ENCODE measurements at regions not wholly inside any gene's neighbourhood (a gene's known extent, or its start where the extent isn't known, plus 50 kb on each side); places are given as distances from the start of the nearest gene placed in this dataset.

GRCh38 chr16:73329358-73330286, 281.7 kb upstream of the ZFHX3 start:
- DNase-seq (ENCODE audit: extremely low spot score): no peak
- Histone ChIP-seq H3K4me1 (no peaks in the 10 kb centered on the region), H3K9me3 (no peaks in the 10 kb centered on the region), H3K4me3 (no peak overlapping the region), H3K27me3 (no peaks in the 10 kb centered on the region), H3K27ac (replicated peaks in 1 of 4) (no peak overlapping the region), H3K36me3 (no peaks in the 10 kb centered on the region)
- TF ChIP-seq POLR2A (IDR thresholded peaks at IDR 0.05; ENCODE audit: low read depth): no peak
- no peak for TF ChIP-seq POLR2AphosphoS5 (IDR thresholded peaks at IDR 0.05)
- TF ChIP-seq CTCF (IDR thresholded peaks at IDR 0.05): no peak
- TF ChIP-seq EP300 (IDR thresholded peaks at IDR 0.05): no peak
- intact Hi-C loops (cut with DNase I): no loop called here
- WGBS: 82% methylated on average over 16 of the region's 16 CpGs

GRCh38 chr16:73326770-73327470, 279.0 kb upstream of the ZFHX3 start:
- 66% methylated on average over 5 of the region's 5 CpGs for WGBS
- Histone ChIP-seq H3K27me3 (no peaks in the 10 kb centered on the region), H3K4me1 (no peaks in the 10 kb centered on the region), H3K27ac (replicated peaks in 1 of 4) (no peak overlapping the region), H3K9me3 (no peaks in the 10 kb centered on the region), H3K4me3 (no peak overlapping the region), H3K36me3 (no peaks in the 10 kb centered on the region)
- DNase-seq (ENCODE audit: extremely low spot score): no peak
- TF ChIP-seq POLR2A (IDR thresholded peaks at IDR 0.05; ENCODE audit: low read depth): no peak
- TF ChIP-seq POLR2AphosphoS5 (IDR thresholded peaks at IDR 0.05): no peak
- intact Hi-C loops (cut with DNase I): no loop called here

- no peak overlapping the region for H3K4me3 ChIP-seq
- H3K9me3 ChIP-seq: no peaks in the 10 kb centered on the region
- no peaks in the 10 kb centered on the region for H3K4me1 ChIP-seq
- no peak for TF ChIP-seq EP300 (IDR thresholded peaks at IDR 0.05)
- no peaks in the 10 kb centered on the region for H3K36me3 ChIP-seq
- intact Hi-C loops (cut with DNase I): no loop called here
- no peak for DNase-seq (ENCODE audit: extremely low spot score)
- WGBS: 82% methylated on average over 7 of the region's 7 CpGs
- no peaks in the 10 kb centered on the region for H3K27me3 ChIP-seq
- H3K27ac ChIP-seq (replicated peaks in 1 of 4): no peak overlapping the region
These were observed 278.3 kb upstream of the ZFHX3 start for GRCh38 chr16:73326221-73326620.

- Histone ChIP-seq H3K4me1 (no peaks in the 10 kb centered on the region), H3K27me3 (no peaks in the 10 kb centered on the region), H3K36me3 (no peaks in the 10 kb centered on the region), H3K9me3 (no peaks in the 10 kb centered on the region), H3K4me3 (no peak overlapping the region), H3K27ac (replicated peaks in 1 of 4) (no peak overlapping the region)
- intact Hi-C loops (cut with DNase I): no loop called here
- TF ChIP-seq EP300 (IDR thresholded peaks at IDR 0.05) (no peak), CTCF (IDR thresholded peaks at IDR 0.05) (no peak), POLR2AphosphoS5 (IDR thresholded peaks at IDR 0.05) (no peak), POLR2A (IDR thresholded peaks at IDR 0.05; ENCODE audit: low read depth) (no peak)
- DNase-seq (ENCODE audit: extremely low spot score): no peak
- 85% methylated on average over 1 of the region's 1 CpG for WGBS
These were observed 276.0 kb upstream of the ZFHX3 start for GRCh38 chr16:73323880-73324279.

GRCh38 chr16:73322856-73323255, 274.9 kb upstream of the ZFHX3 start:
- DNase-seq (ENCODE audit: extremely low spot score): no peak
- WGBS: 46% methylated on average over 4 of the region's 4 CpGs
- Histone ChIP-seq H3K4me3 (no peak overlapping the region), H3K4me1 (no peaks in the 10 kb centered on the region), H3K9me3 (no peaks in the 10 kb centered on the region), H3K27me3 (no peaks in the 10 kb centered on the region), H3K36me3 (no peaks in the 10 kb centered on the region), H3K27ac (replicated peaks in 1 of 4) (no peak overlapping the region)
- intact Hi-C loops (cut with DNase I): no loop called here
- no peak for TF ChIP-seq CTCF (IDR thresholded peaks at IDR 0.05)
